ENCODE measurements at regions not wholly inside any gene's neighbourhood (a gene's known extent, or its start where the extent isn't known, plus 50 kb on each side); places are given as distances from the start of the nearest gene placed in this dataset.

DNA sequence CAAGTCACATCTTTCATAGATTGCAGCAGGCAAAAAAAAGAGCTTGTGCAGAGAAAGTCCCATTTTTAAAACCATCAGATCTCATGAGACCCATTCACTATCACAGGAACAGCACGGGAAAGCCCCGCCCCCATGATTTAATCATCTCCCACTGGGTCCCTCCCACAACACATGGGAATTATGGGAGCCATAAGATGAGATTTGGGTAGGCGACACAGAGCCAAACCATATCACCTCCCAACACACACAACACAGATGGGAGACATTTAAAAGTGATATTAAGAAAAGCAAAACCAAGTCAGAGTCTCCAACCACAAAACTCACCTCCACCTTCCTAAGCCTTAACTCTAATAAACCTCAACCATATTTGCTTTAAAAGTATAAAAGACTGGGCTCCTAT lies 61.5 kb upstream of the TIAM1 start:
- TF ChIP-seq TAF1 (IDR thresholded peaks at IDR 0.05; ENCODE audit: borderline replicate concordance, insufficient read depth, low read length) (no peak), SIN3A (IDR thresholded peaks at IDR 0.05; ENCODE audit: borderline replicate concordance, insufficient read depth, low read length) (no peak)
- TF ChIP-seq, protein P1, sequence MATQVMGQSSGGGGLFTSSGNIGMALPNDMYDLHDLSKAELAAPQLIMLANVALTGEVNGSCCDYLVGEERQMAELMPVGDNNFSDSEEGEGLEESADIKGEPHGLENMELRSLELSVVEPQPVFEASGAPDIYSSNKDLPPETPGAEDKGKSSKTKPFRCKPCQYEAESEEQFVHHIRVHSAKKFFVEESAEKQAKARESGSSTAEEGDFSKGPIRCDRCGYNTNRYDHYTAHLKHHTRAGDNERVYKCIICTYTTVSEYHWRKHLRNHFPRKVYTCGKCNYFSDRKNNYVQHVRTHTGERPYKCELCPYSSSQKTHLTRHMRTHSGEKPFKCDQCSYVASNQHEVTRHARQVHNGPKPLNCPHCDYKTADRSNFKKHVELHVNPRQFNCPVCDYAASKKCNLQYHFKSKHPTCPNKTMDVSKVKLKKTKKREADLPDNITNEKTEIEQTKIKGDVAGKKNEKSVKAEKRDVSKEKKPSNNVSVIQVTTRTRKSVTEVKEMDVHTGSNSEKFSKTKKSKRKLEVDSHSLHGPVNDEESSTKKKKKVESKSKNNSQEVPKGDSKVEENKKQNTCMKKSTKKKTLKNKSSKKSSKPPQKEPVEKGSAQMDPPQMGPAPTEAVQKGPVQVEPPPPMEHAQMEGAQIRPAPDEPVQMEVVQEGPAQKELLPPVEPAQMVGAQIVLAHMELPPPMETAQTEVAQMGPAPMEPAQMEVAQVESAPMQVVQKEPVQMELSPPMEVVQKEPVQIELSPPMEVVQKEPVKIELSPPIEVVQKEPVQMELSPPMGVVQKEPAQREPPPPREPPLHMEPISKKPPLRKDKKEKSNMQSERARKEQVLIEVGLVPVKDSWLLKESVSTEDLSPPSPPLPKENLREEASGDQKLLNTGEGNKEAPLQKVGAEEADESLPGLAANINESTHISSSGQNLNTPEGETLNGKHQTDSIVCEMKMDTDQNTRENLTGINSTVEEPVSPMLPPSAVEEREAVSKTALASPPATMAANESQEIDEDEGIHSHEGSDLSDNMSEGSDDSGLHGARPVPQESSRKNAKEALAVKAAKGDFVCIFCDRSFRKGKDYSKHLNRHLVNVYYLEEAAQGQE (IDR thresholded peaks at IDR 0.05; ENCODE audit: insufficient read depth in 1 of 2, low read depth in 2 of 2, low read length in 2 of 2): no peak

Data from PFSK-1 (cell line).